Cardiac muscle cell (in vitro differentiated cells and primary cell): ENCODE measurements at regions not wholly inside any gene's neighbourhood (a gene's known extent, or its start where the extent isn't known, plus 50 kb on each side); places are given as distances from the start of the nearest gene placed in this dataset.
"Not testable (repeated sequence)": the region's sequence is repeated elsewhere in the genome, so short reads cannot be mapped to it uniquely, and the experiment has no call there.

Experiments used
- DNase-seq, 2 donors: peaks; one replicate each; pipeline versions ENCODE4 v3.0.0 to v3.0.0-alpha.2; 2010 to 2017; ENCODE audit warnings: low read depth in 1 of 2, low spot score in 1 of 2
- H3K27ac ChIP-seq: fragments of 200-600 bp; sonication (generic); 2 replicates; pipeline ENCODE4 v1.5.1; 2016
- H3K27me3 ChIP-seq: fragments of 200-600 bp; sonication (generic); 2 replicates; pipeline ENCODE4 v1.6.0; 2016; ENCODE audit warnings: control low read depth
- H3K36me3 ChIP-seq: fragments of 200-600 bp; sonication (generic); 2 replicates; pipeline ENCODE4 v1.5.1; 2016; ENCODE audit warnings: control low read depth
- H3K4me1 ChIP-seq: fragments of 200-600 bp; sonication (generic); 2 replicates; pipeline ENCODE4 v1.8.1; 2017; ENCODE audit warnings: low read depth, mild to moderate bottlenecking, mixed run types
- H3K4me3 ChIP-seq: fragments of 200-600 bp; sonication (generic); 2 replicates; pipeline ENCODE4 v1.5.1; 2016; ENCODE audit warnings: mild to moderate bottlenecking
- H3K9me3 ChIP-seq: fragments of 200-600 bp; sonication (generic); 2 replicates; pipeline ENCODE4 v1.5.1; 2017; ENCODE audit warnings: low read depth, mild to moderate bottlenecking, control low read depth
- TF ChIP-seq, protein P1 (sequence below): IDR thresholded peaks from 2 replicates; pipeline ENCODE4 v1.5.1; 2012; ENCODE audit warnings: low read depth, mild to moderate bottlenecking, low read length

DNA sequence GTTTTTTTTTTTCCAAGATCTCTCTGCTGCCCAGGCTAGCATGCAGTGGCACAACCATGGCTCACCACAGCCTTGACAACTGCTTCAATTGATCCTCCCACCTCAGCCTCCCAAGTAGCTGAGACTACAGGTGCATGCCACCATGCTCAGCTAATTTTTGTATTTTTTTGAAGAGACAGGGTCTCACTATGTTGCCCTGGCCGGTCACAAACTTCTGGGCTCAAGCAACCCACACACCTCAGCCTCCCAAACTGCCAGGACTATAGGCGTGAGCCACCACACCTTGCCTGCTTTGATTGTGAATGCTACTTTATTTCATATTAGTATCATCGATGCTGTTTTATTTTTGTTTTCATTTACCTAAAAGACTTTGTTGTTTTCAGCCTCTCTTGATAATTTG is 81.5 kb upstream of the GNAZ start:
- Histone ChIP-seq H3K27me3 (no peaks in the 10 kb centered on the region), H3K4me1 (no peaks in the 10 kb centered on the region), H3K4me3 (no peak overlapping the region), H3K9me3 (no peaks in the 10 kb centered on the region), H3K36me3 (no peaks in the 10 kb centered on the region), H3K27ac (no peak overlapping the region)
- TF ChIP-seq, protein P1, sequence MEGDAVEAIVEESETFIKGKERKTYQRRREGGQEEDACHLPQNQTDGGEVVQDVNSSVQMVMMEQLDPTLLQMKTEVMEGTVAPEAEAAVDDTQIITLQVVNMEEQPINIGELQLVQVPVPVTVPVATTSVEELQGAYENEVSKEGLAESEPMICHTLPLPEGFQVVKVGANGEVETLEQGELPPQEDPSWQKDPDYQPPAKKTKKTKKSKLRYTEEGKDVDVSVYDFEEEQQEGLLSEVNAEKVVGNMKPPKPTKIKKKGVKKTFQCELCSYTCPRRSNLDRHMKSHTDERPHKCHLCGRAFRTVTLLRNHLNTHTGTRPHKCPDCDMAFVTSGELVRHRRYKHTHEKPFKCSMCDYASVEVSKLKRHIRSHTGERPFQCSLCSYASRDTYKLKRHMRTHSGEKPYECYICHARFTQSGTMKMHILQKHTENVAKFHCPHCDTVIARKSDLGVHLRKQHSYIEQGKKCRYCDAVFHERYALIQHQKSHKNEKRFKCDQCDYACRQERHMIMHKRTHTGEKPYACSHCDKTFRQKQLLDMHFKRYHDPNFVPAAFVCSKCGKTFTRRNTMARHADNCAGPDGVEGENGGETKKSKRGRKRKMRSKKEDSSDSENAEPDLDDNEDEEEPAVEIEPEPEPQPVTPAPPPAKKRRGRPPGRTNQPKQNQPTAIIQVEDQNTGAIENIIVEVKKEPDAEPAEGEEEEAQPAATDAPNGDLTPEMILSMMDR = no peak
- DNase-seq = no peak

GRCh38 chr22:22989856-22990255 is 80.5 kb upstream of the GNAZ start:
- TF ChIP-seq, protein P1 = no peak
- DNase-seq = no peak
- Histone ChIP-seq H3K9me3 (no peaks in the 10 kb centered on the region), H3K27me3 (no peaks in the 10 kb centered on the region), H3K27ac (no peak overlapping the region), H3K4me3 (no peak overlapping the region), H3K4me1 (no peaks in the 10 kb centered on the region), H3K36me3 (no peaks in the 10 kb centered on the region)

- not testable (repeated sequence) for DNase-seq
Measured at GRCh38 chr22:22990711-22991505, 79.4 kb upstream of the GNAZ start.

DNA sequence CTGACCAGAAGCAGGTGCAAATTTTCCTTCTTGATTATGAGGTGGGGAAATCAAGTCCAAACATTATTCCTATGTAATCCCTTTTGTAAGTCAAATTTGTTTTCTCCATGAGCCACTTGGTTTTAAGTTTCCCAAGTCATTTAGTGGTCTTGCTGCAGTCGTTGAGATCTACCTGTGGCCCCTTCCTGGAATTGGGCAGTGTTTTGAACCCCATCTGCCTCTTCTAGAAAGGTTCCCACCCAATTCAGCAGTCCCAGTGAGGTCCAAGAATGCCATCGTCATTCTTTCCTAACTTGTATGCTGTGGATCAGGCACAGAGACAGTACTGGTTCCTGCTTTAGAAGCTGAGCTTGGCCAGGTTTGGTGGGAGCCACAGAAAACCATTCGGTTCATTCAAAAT is 77.8 kb upstream of the GNAZ start:
- no peak for DNase-seq
- no peak overlapping the region for H3K27ac ChIP-seq
- H3K36me3 ChIP-seq = no peaks in the 10 kb centered on the region
- TF ChIP-seq, protein P1 = no peak
- H3K27me3 ChIP-seq = no peaks in the 10 kb centered on the region
- no peak overlapping the region for H3K4me3 ChIP-seq
- H3K9me3 ChIP-seq = no peaks in the 10 kb centered on the region
- H3K4me1 ChIP-seq = no peaks in the 10 kb centered on the region

More at GRCh38 chr22:22990711-22991505, 79.4 kb upstream of the GNAZ start:
- not testable (repeated sequence) for H3K4me1 ChIP-seq, H3K27me3 ChIP-seq, H3K9me3 ChIP-seq, H3K4me3 ChIP-seq, H3K36me3 ChIP-seq, H3K27ac ChIP-seq

DNA sequence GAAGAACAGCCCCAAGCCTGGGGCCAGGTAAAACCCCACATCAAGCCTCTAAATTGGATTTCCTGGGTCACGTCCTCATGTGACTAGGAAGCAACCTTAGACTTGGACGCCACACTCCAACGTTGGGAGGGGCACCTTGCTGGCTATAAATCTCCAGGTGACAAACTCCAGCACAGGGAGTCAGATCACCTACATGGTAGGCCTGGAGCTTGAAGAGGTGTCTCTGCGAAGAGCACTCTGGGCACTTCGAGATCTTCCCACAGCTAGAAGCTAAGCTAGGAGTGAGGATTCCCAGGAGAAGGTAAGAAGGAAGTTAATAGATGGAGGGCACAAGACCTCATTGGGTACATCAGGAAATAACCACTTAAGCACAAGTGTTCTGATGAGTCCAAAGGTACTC is 77.1 kb upstream of the GNAZ start:
- TF ChIP-seq, protein P1 = no peak
- no peak overlapping the region for H3K4me3 ChIP-seq
- H3K27me3 ChIP-seq = no peaks in the 10 kb centered on the region
- DNase-seq = no peak
- H3K27ac ChIP-seq = no peak overlapping the region
- H3K9me3 ChIP-seq = no peaks in the 10 kb centered on the region
- no peaks in the 10 kb centered on the region for H3K4me1 ChIP-seq
- H3K36me3 ChIP-seq = no peaks in the 10 kb centered on the region

DNA sequence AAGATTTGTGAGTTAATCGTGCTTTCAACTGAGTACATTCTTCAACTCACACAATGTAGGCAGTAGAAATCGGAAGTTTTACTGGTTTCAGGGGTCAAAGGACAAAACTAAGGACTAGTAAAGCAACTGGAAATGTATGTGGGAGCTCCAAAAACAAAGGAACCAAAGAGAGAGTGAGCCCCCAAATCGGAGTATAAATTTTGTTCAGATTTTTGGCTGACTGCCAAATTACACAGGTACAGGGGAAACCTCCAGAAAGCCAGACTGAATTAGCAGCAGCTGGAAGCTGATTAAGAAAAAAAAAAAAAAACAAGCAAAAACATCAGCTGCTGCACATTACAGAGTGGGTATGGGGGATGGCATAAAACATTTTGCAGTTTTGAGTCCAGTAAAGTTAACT is 75.2 kb upstream of the GNAZ start:
- no peaks in the 10 kb centered on the region for H3K4me1 ChIP-seq
- H3K4me3 ChIP-seq = no peak overlapping the region
- no peak overlapping the region for H3K27ac ChIP-seq
- H3K9me3 ChIP-seq = no peaks in the 10 kb centered on the region
- no peaks in the 10 kb centered on the region for H3K27me3 ChIP-seq
- H3K36me3 ChIP-seq = no peaks in the 10 kb centered on the region
- TF ChIP-seq, protein P1 = no peak
- no peak for DNase-seq
